Epithelial cell of esophagus (primary cell): ENCODE measurements at regions not wholly inside any gene's neighbourhood (a gene's known extent, or its start where the extent isn't known, plus 50 kb on each side); places are given as distances from the start of the nearest gene placed in this dataset.

Source experiments
- DNase-seq: peaks from one replicate; pipeline ENCODE4 v3.0.0; 2010; ENCODE audit warnings: low read depth
- H3K4me3 ChIP-seq: 2 replicates; pipeline ENCODE4 v1.5.1; 2011; ENCODE audit warnings: mild to moderate bottlenecking, low read length, control low read depth
- CTCF ChIP-seq: IDR thresholded peaks from 2 replicates; pipeline ENCODE4 v1.5.1; 2011; ENCODE audit warnings: low read depth, mild to moderate bottlenecking, low read length, control low read depth, inconsistent platforms; ENCODE audit not compliant: insufficient read depth; ENCODE audit errors: missing control alignments

- no peak overlapping the region for H3K4me3 ChIP-seq
- no peak for DNase-seq
- no peak for TF ChIP-seq CTCF
Measured at GRCh38 chr2:8514274-8514662, 167.6 kb upstream of the ID2 start.

- no peak overlapping the region for H3K4me3 ChIP-seq
- TF ChIP-seq CTCF, result no peak
- no peak for DNase-seq
Measured at GRCh38 chr2:8514796-8515758, 166.8 kb upstream of the ID2 start.

GRCh38 chr2:8515864-8516533 is 165.9 kb upstream of the ID2 start:
- H3K4me3 ChIP-seq, result no peak overlapping the region
- TF ChIP-seq CTCF, result no peak

GRCh38 chr2:8517850-8518498 is 163.9 kb upstream of the ID2 start:
- no peak for DNase-seq
- TF ChIP-seq CTCF, result no peak
- H3K4me3 ChIP-seq, result no peak overlapping the region

More at GRCh38 chr2:8515864-8516533, 165.9 kb upstream of the ID2 start:
- no peak for DNase-seq

- H3K4me3 ChIP-seq, result no peak overlapping the region
- no peak for TF ChIP-seq CTCF
- DNase-seq, result no peak
Measured at GRCh38 chr2:8518979-8519668, 162.7 kb upstream of the ID2 start.

- no peak overlapping the region for H3K4me3 ChIP-seq
- no peak for TF ChIP-seq CTCF
- DNase-seq, result no peak
Measured at GRCh38 chr2:8520791-8521344, 161.0 kb upstream of the ID2 start.
